GM19455 (cell line): ENCODE measurements at regions not wholly inside any gene's neighbourhood (a gene's known extent, or its start where the extent isn't known, plus 50 kb on each side); places are given as distances from the start of the nearest gene placed in this dataset.
"Not testable (repeated sequence)": the region's sequence is repeated elsewhere in the genome, so short reads cannot be mapped to it uniquely, and the experiment has no call there.

Source experiments
- ATAC-seq: cut with Tn5 transposase; IDR thresholded peaks from one replicate; pipeline ENCODE4 v1.9.1; 2021; ENCODE audit not compliant: unreplicated experiment

- ATAC-seq: no peak
Measured at GRCh38 chr5:159576902-159577301, 246.6 kb upstream of the IL12B start.

GRCh38 chr5:159581502-159582249 is 251.4 kb upstream of the IL12B start:
- ATAC-seq: no peak

- no peak for ATAC-seq
Measured at GRCh38 chr5:159582756-159583541, 252.7 kb upstream of the IL12B start.

GRCh38 chr5:159586921-159587320 is 256.6 kb upstream of the IL12B start:
- ATAC-seq: no peak

GRCh38 chr5:159588941-159589340 is 258.7 kb upstream of the IL12B start:
- ATAC-seq: no peak

GRCh38 chr5:159593518-159594073 is 263.3 kb upstream of the IL12B start:
- ATAC-seq: no peak

GRCh38 chr5:159595561-159595960 is 265.3 kb upstream of the IL12B start:
- ATAC-seq: not testable (repeated sequence)

GRCh38 chr5:159601216-159601615 is 270.9 kb upstream of the IL12B start:
- ATAC-seq: no peak

- no peak for ATAC-seq
Measured at GRCh38 chr5:159602434-159602833, 272.1 kb upstream of the IL12B start.

GRCh38 chr5:159605585-159605984 is 275.3 kb upstream of the IL12B start:
- no peak for ATAC-seq

GRCh38 chr5:159609359-159609758 is 279.1 kb upstream of the IL12B start:
- no peak for ATAC-seq

GRCh38 chr5:159610966-159611579 is 280.8 kb upstream of the IL12B start:
- no peak for ATAC-seq

- ATAC-seq: no peak
Measured at GRCh38 chr5:159616952-159617351, 286.7 kb upstream of the IL12B start.

- no peak for ATAC-seq
Measured at GRCh38 chr5:159619826-159620225, 289.5 kb upstream of the IL12B start.

GRCh38 chr5:159620853-159621540 is 290.7 kb upstream of the IL12B start:
- no peak for ATAC-seq

- no peak for ATAC-seq
Measured at GRCh38 chr5:159628703-159629102, 287.6 kb upstream of the ADRA1B start.

- ATAC-seq: no peak
Measured at GRCh38 chr5:159629158-159629557, 287.1 kb upstream of the ADRA1B start.

GRCh38 chr5:159630545-159630944 is 285.7 kb upstream of the ADRA1B start:
- no peak for ATAC-seq

- no peak for ATAC-seq
Measured at GRCh38 chr5:159631001-159631400, 285.3 kb upstream of the ADRA1B start.

- no peak for ATAC-seq
Measured at GRCh38 chr5:159632866-159633265, 283.4 kb upstream of the ADRA1B start.

GRCh38 chr5:159638481-159638880 is 277.8 kb upstream of the ADRA1B start:
- ATAC-seq: no peak
